ENCODE measurements at regions not wholly inside any gene's neighbourhood (a gene's known extent, or its start where the extent isn't known, plus 50 kb on each side); places are given as distances from the start of the nearest gene placed in this dataset.

DNA sequence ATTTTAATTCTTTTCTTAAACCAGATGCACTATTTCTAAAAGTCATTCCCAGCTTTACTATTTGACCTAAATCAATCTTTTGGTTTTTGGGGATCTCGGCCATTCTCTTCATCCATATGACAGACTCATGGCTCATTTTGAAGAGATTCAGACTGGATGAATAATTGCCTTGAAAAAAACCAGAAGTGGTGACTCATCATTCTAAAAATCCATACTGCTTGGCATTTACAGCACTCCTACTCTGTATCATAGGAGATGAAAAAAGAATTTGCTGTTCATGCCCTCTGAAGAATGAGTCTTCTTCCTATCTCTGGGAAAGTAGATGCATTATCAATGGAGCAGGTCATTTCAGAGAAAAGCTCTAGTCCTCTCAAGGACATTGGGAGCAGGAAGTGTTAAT lies 220.5 kb upstream of the RPS6KA3 start:
- peak; percentile 54 for DNase-seq (ENCODE audit: low read depth)
- no peak overlapping the region for H3K4me3 ChIP-seq (ENCODE audit: low read length)
- TF ChIP-seq, protein P1, sequence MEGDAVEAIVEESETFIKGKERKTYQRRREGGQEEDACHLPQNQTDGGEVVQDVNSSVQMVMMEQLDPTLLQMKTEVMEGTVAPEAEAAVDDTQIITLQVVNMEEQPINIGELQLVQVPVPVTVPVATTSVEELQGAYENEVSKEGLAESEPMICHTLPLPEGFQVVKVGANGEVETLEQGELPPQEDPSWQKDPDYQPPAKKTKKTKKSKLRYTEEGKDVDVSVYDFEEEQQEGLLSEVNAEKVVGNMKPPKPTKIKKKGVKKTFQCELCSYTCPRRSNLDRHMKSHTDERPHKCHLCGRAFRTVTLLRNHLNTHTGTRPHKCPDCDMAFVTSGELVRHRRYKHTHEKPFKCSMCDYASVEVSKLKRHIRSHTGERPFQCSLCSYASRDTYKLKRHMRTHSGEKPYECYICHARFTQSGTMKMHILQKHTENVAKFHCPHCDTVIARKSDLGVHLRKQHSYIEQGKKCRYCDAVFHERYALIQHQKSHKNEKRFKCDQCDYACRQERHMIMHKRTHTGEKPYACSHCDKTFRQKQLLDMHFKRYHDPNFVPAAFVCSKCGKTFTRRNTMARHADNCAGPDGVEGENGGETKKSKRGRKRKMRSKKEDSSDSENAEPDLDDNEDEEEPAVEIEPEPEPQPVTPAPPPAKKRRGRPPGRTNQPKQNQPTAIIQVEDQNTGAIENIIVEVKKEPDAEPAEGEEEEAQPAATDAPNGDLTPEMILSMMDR (IDR thresholded peaks at IDR 0.05; ENCODE audit: insufficient read depth, low read depth, low read length, missing control alignments), result no peak

DNA sequence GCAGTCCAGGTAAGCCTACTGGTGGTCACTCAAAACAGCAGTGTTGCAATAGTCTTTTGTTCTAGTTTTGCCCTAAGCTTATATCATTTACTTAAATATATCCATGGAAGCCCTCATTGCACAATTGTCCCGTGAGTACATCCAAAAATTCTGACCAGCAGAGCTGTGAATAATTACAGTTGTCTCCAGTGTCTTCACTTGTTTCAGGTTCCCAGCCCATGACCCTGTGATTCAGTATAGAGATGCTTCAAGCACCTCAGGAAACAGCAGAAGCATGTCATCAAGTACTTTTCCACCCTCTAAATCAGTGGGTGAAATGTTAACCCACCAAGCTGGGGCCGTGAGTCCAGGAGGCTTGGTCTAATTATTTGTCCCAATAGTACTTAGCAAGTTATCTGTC lies 214.9 kb upstream of the RPS6KA3 start:
- TF ChIP-seq, protein P1 (IDR thresholded peaks at IDR 0.05; ENCODE audit: insufficient read depth, low read depth, low read length, missing control alignments), result no peak
- H3K4me3 ChIP-seq (ENCODE audit: low read length), result no peak overlapping the region
- no peak for DNase-seq (ENCODE audit: low read depth)

DNA sequence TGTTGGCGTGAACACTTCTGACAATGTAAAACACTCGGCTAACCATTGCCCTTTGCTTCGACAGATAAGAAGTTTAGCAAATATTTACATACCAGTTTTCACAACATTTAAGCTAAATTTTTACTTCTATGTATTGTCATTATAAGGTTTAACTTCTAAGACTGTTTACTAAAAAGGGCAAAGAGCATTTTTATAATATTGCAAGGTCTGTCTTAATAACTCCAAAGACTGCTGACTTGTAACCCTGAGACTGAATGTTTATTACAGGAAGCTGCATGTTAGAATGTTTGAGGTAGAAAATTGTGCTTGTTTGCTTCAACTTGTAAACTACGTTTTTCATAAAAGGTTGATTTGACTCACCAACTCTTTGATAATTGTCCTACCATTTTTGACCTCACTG lies 213.2 kb upstream of the RPS6KA3 start:
- DNase-seq (ENCODE audit: low read depth), result no peak
- TF ChIP-seq, protein P1 (IDR thresholded peaks at IDR 0.05; ENCODE audit: insufficient read depth, low read depth, low read length, missing control alignments), result no peak

DNA sequence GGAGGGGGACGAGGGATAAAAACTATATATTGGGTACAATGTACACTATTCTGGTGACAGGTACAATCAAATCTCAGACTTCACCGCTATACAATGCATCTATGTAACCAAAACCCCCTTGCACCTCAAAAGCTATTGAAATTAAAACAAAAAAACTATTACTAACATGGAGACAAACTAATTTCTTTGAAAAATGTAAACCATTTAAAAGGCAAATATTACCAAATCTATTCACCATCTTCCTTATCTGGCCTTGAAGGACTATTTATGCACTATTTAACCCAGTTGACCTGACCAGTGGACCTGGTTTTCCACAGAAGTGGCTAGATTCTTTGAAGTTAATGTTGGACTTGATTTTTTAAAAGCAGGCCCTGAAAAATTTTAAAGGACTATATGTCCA lies 212.3 kb upstream of the RPS6KA3 start:
- DNase-seq (ENCODE audit: low read depth), result no peak
- TF ChIP-seq, protein P1 (IDR thresholded peaks at IDR 0.05; ENCODE audit: insufficient read depth, low read depth, low read length, missing control alignments), result no peak
- no peak overlapping the region for H3K4me3 ChIP-seq (ENCODE audit: low read length)

More for the DNA sequence above, 213.2 kb upstream of the RPS6KA3 start:
- H3K4me3 ChIP-seq (ENCODE audit: low read length), result no peak overlapping the region

DNA sequence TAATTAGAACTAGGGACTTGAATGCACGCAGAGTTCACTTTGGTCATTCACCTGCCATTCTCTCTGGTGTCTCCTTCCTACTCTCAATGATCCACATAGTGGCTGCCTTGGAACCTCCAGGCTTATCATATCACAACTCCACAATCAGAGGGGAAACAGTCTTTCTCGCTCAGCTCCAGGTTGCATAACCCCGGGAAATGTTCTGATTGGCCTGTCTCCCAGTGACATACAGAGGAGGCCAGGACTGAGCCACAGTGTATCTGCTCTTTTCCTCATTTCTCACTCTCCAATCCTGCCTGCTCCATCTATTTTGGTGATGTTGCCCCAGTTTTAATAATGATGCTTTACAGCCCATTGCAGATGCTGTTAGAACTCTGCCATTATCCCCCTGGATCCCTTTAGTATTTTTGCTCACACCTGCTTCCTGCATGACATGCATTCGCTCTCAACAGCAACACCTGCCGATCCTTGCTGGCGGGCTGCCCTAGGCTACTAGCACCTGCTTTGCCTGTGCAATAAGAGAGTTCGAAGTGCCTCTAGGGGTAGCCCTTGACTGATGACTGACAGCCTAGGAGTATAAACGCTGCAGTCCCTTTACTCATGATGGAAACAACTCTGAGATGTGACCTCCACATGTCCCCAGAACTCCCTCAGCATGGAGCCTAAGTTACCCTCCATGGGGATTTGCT lies 211.3 kb upstream of the RPS6KA3 start:
- TF ChIP-seq, protein P1 (IDR thresholded peaks at IDR 0.05; ENCODE audit: insufficient read depth, low read depth, low read length, missing control alignments), result no peak
- no peak for DNase-seq (ENCODE audit: low read depth)
- no peak overlapping the region for H3K4me3 ChIP-seq (ENCODE audit: low read length)

DNA sequence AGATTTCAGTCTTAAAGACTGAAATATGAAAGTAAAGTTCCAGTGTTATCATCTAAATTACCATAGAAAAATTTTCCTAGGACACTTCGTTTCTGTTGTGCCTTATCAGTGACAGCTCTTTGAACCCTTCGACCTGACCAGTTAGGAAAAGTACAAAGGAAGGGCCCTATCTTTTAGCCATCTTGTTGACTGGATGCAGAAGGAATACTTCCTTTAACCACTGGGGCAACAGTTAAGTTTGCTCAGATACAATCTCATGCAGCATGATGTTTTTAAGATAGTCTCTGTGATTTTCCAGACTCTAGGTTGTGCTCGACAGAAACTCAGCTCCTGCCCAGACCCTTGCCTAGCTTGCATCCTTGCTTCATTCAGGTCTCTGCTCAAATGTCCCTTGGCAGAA lies 210.5 kb upstream of the RPS6KA3 start:
- TF ChIP-seq, protein P1 (IDR thresholded peaks at IDR 0.05; ENCODE audit: insufficient read depth, low read depth, low read length, missing control alignments), result no peak
- no peak for DNase-seq (ENCODE audit: low read depth)
- H3K4me3 ChIP-seq (ENCODE audit: low read length), result no peak overlapping the region

DNA sequence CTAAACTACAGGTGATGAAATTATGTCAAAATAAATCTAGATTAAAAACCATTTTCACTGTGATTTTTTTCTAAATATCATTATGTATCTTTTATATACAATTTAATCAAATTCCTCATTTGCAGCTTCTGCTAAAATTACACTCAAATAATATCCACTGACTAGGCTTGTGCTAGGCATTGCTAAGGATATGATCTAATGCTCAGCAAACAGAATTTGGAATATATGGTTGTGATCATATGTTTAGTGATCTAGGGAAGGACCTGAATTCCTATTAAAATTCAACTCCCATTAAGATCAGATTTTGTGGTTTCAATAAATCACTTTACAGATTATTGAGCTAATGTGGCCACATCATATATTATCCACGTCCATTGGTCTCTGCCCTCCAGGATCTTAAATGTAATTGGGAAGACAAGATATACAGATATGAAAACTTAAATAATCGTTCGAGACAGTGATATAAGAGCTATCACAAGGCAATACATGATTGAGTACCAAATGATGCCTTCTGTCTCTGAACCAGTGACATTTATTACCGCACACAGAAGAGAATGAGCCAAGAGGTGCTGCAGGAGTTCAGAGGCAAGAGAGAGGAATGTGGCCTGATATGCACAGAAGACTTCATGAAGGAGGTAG lies 206.0 kb upstream of the RPS6KA3 start:
- no peak overlapping the region for H3K4me3 ChIP-seq (ENCODE audit: low read length)
- TF ChIP-seq, protein P1 (IDR thresholded peaks at IDR 0.05; ENCODE audit: insufficient read depth, low read depth, low read length, missing control alignments), result no peak
- no peak for DNase-seq (ENCODE audit: low read depth)
